ENCODE measurements at regions not wholly inside any gene's neighbourhood (a gene's known extent, or its start where the extent isn't known, plus 50 kb on each side); places are given as distances from the start of the nearest gene placed in this dataset.

DNA sequence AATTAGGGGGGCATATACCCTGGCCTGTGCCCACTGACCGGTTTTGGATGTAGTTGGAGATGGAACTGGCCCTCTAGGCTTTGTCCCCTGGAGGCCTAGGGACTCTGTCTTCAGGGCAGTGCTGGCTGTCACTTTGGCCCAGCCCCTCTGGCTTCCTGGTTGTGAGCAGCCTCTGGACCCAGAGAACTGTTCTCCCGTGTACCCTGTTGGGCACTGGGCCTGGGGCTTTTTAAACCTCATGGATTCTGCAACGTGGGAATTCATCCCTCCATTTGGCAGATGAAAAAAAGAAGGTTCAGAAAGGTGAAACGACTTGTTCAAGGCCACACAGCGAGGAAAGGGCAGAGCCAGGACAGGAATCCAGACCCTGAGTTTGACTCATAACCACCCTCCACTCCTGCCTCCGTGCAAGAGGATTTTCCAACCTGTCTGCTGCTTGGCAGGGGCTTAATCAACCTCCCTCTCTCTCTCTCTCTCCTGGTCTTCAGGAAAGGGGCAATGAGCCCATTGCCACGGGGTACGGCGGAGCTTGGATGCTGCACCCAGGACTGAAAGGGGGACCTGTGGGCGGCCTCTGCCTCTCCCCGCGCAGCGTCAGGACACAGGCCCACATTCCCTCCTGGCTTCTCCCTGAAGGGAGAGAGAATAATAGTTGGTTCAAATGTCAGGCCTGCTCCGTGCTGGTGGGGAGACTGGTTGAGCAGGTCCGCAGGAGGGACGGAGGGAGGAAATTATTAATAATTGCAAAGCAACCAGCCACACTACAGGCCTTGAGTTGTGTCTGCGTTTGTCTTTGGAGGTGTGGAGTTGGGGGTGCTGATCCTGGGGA is 56.0 kb downstream of the CEBPB start:
- no peak for ATAC-seq
- TF ChIP-seq ZFP30 (CRISPR knock-in tag; IDR thresholded peaks at IDR 0.05): no peak

GRCh38 chr20:50247196-50248094 is 56.8 kb downstream of the CEBPB start:
- no peak for ATAC-seq
- TF ChIP-seq CREB5 (CRISPR knock-in tag; IDR thresholded peaks at IDR 0.05; ENCODE audit: low read depth): no peak
- no peak for TF ChIP-seq GLIS3 (CRISPR knock-in tag; IDR thresholded peaks at IDR 0.05)
- TF ChIP-seq ISL1 (CRISPR knock-in tag; IDR thresholded peaks at IDR 0.05): no peak
- TF ChIP-seq ZFP30 (CRISPR knock-in tag; IDR thresholded peaks at IDR 0.05): no peak
- no peak for TF ChIP-seq CSRNP3 (CRISPR knock-in tag; IDR thresholded peaks at IDR 0.05)
- TF ChIP-seq, protein P1, sequence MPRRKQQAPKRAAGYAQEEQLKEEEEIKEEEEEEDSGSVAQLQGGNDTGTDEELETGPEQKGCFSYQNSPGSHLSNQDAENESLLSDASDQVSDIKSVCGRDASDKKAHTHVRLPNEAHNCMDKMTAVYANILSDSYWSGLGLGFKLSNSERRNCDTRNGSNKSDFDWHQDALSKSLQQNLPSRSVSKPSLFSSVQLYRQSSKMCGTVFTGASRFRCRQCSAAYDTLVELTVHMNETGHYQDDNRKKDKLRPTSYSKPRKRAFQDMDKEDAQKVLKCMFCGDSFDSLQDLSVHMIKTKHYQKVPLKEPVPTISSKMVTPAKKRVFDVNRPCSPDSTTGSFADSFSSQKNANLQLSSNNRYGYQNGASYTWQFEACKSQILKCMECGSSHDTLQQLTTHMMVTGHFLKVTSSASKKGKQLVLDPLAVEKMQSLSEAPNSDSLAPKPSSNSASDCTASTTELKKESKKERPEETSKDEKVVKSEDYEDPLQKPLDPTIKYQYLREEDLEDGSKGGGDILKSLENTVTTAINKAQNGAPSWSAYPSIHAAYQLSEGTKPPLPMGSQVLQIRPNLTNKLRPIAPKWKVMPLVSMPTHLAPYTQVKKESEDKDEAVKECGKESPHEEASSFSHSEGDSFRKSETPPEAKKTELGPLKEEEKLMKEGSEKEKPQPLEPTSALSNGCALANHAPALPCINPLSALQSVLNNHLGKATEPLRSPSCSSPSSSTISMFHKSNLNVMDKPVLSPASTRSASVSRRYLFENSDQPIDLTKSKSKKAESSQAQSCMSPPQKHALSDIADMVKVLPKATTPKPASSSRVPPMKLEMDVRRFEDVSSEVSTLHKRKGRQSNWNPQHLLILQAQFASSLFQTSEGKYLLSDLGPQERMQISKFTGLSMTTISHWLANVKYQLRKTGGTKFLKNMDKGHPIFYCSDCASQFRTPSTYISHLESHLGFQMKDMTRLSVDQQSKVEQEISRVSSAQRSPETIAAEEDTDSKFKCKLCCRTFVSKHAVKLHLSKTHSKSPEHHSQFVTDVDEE (CRISPR knock-in tag; IDR thresholded peaks at IDR 0.05): no peak
- no peak for TF ChIP-seq ZNF70 (CRISPR knock-in tag; IDR thresholded peaks at IDR 0.05)
- TF ChIP-seq ZFP3 (CRISPR knock-in tag; IDR thresholded peaks at IDR 0.05): no peak

GRCh38 chr20:50248104-50248641 is 57.5 kb downstream of the CEBPB start:
- ATAC-seq: no peak
- TF ChIP-seq CREB5 (CRISPR knock-in tag; IDR thresholded peaks at IDR 0.05; ENCODE audit: low read depth) (no peak), ZFP3 (CRISPR knock-in tag; IDR thresholded peaks at IDR 0.05) (no peak), GLIS3 (CRISPR knock-in tag; IDR thresholded peaks at IDR 0.05) (no peak), PPARA (CRISPR knock-in tag; IDR thresholded peaks at IDR 0.05; ENCODE audit: borderline replicate concordance) (no peak), ZNF8 (CRISPR knock-in tag; IDR thresholded peaks at IDR 0.05) (no peak), ISL1 (CRISPR knock-in tag; IDR thresholded peaks at IDR 0.05) (no peak), ZC3H10 (CRISPR knock-in tag; IDR thresholded peaks at IDR 0.05) (no peak), CSRNP3 (CRISPR knock-in tag; IDR thresholded peaks at IDR 0.05) (no peak), ZNF70 (CRISPR knock-in tag; IDR thresholded peaks at IDR 0.05) (no peak), CSDC2 (CRISPR knock-in tag; IDR thresholded peaks at IDR 0.05) (no peak), ZFP30 (CRISPR knock-in tag; IDR thresholded peaks at IDR 0.05) (no peak), TOX (CRISPR knock-in tag; IDR thresholded peaks at IDR 0.05; ENCODE audit: borderline replicate concordance) (no peak), OSR1 (CRISPR knock-in tag; IDR thresholded peaks at IDR 0.05) (no peak), POU6F1 (CRISPR knock-in tag; IDR thresholded peaks at IDR 0.05; ENCODE audit: borderline replicate concordance, low read depth) (no peak), ZNF565 (CRISPR knock-in tag; conservative IDR thresholded peaks at IDR 0.05; ENCODE audit: low read depth) (no peak)
- TF ChIP-seq, protein P2, sequence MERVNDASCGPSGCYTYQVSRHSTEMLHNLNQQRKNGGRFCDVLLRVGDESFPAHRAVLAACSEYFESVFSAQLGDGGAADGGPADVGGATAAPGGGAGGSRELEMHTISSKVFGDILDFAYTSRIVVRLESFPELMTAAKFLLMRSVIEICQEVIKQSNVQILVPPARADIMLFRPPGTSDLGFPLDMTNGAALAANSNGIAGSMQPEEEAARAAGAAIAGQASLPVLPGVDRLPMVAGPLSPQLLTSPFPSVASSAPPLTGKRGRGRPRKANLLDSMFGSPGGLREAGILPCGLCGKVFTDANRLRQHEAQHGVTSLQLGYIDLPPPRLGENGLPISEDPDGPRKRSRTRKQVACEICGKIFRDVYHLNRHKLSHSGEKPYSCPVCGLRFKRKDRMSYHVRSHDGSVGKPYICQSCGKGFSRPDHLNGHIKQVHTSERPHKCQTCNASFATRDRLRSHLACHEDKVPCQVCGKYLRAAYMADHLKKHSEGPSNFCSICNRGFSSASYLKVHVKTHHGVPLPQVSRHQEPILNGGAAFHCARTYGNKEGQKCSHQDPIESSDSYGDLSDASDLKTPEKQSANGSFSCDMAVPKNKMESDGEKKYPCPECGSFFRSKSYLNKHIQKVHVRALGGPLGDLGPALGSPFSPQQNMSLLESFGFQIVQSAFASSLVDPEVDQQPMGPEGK (CRISPR knock-in tag; IDR thresholded peaks at IDR 0.05; ENCODE audit: borderline replicate concordance): no peak

All from SK-N-SH treated with all-trans-retinoic acid at 6 μM for 48 hours (cell line).